GM20431 (cell line): ENCODE measurements at regions not wholly inside any gene's neighbourhood (a gene's known extent, or its start where the extent isn't known, plus 50 kb on each side); places are given as distances from the start of the nearest gene placed in this dataset.

Source experiments
- in situ Hi-C: fragments of 300-500 bp; cut with MseI, MboI; formaldehyde crosslinking; loops from one replicate; pipeline ENCODE4 v1.15.0; 2020; ENCODE audit warnings: low sequenced_read_pairs; ENCODE audit not compliant: unreplicated experiment

DNA sequence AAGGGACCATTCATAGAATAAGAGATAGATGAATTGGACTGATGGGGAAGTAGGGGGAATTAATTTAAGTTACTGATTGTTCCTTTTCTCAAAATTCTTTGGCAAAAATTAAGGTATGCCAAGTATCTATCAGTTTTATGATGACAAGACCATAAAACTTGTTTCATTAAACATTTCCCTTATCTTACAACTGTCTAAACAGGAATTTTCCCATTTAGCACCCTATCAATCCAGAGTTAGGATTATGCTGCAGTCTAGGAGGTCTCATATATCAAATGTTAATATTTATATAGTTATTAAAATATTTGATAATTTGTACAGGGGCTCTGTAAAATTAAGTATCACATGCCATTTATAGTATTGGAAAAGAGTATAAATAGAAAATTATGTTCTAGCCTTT is 51.5 kb upstream of the ARID1B start:
- in situ Hi-C loops: no loop called here

- in situ Hi-C loops: no loop called here
These were observed 56.2 kb upstream of the ARID1B start for GRCh38 chr6:156720691-156721685.

- in situ Hi-C loops: no loop called here
These were observed 57.2 kb upstream of the ARID1B start for GRCh38 chr6:156719720-156720563.

GRCh38 chr6:156719395-156719719 is 57.8 kb upstream of the ARID1B start:
- in situ Hi-C loops: no loop called here

GRCh38 chr6:156718647-156719394 is 58.4 kb upstream of the ARID1B start:
- in situ Hi-C loops: no loop called here

GRCh38 chr6:156717542-156717941 is 59.6 kb upstream of the ARID1B start:
- in situ Hi-C loops: no loop called here

DNA sequence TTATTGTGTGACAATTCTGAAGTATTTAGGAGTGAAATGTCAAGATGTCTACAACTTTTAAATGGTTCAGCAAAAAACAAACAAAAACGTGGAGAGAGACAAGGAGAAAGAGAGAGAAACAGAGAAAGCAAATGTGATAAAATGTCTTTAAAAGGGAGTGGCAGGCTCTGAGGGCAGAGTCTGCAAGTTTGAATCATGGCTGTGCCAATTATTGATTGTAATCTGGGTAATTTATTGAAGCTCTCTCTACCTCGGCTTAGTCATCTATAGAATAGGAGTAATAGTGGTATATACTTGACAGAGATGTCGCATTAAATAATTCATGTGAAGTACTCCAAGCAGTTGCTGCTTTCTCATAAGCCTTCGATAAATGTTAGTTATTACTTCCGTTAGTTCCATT is 61.3 kb upstream of the ARID1B start:
- in situ Hi-C loops: no loop called here

DNA sequence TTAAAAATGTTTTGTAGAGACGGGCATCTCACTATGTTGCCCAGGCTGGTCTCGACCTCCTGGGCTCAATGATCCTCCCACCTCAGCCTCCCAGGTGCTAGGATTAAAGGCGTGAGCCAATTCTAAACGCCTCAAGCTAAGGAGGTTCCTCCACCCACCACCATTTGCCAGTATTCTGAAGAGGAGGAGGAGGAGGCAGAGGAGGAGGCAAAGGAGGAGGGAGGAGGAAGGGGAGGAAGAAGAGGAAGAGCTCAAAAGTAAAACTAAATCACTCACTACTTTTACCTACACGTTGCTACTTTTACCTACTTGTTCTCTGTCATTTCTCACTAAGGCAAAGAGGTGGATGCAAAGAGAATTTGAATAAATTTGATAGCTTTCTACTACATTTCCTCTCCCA is 63.6 kb upstream of the ARID1B start:
- in situ Hi-C loops: no loop called here

DNA sequence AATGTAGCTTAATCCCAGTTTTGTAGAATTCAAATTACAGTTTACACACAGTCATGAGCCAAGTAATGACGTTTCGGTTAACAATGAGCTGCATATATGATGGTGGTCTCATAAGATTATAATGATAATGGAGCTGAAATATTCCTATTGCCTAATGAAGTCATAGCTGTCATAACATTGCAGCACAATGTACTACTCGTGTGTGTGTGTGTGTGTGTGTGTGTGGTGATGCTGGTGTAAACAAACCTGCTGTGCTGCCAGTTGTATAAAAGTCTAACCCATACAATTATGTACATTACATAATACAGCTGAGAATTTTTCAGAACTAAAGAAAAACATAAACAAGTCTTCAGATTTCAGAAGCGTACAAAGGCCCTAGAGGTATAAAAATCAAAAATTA is 66.7 kb upstream of the ARID1B start:
- in situ Hi-C loops: no loop called here

DNA sequence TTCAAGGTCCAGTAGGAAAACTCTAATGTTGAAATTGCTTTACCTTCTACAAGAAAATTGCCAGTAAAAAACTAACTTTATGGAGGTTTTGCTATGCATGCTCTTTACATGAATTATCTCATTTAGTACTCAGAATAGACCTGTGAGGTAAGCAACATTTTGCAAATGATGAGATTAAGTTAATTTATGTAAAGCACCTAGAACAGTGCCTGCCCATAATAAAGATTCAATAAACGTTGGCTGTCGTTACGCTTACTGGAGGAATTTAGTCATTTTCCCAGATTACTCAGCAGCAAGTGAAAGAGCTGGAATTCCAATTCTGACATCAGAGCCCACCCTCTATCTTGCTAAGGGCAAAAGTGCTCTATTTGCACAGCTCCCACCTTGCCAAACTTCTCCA is 69.4 kb upstream of the ARID1B start:
- in situ Hi-C loops: no loop called here

- in situ Hi-C loops: no loop called here
These were observed 73.5 kb upstream of the ARID1B start for GRCh38 chr6:156703719-156704118.

- in situ Hi-C loops: no loop called here
These were observed 75.2 kb upstream of the ARID1B start for GRCh38 chr6:156701966-156702365.

DNA sequence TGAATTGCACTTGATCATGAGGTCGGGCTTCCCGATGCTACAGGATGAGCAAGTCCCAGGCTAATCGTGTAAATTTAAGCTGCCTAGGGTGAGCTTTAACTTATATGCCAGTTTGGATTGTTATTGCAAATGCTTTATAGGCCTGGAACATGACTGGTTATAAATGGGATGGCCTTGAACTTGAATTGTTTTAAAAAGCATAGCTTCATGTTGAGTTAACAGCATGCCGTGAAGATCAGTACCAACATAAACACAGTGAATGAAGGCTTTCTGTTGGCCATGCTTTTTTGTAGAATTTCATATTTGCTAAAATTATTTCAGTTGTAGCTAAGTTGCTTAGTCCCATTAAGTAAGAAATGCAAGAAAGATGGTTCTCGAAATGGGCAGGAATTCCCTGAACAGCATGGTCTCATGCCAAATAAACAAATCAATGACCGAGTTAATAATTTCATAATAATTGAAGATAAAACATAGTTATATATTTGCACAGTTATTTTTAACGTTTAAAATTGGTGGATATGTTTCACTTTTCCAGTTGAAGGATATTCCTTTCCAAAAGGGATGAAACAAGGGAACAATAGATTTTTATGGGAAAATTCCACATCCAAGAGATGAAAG is 76.6 kb upstream of the ARID1B start:
- in situ Hi-C loops: no loop called here

DNA sequence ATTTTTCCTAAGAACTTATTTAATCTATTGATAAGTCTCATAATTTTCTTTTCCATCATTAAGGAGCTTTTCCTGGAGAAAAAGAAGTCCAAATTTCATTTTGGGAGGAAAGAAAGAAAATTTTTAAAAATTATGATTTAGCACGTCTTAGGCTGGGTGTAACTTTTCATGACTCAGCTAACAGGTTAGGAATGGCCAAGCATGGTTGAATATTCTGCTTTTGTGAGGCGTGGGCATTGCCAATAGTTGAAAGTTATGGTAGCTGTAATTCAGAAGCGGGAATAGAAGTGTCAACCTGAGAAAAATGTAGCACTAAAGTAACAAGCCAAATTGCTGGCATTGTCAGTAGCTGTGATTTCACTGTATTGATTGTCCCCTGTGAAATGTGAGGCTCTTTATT is 77.2 kb upstream of the ARID1B start:
- in situ Hi-C loops: no loop called here

DNA sequence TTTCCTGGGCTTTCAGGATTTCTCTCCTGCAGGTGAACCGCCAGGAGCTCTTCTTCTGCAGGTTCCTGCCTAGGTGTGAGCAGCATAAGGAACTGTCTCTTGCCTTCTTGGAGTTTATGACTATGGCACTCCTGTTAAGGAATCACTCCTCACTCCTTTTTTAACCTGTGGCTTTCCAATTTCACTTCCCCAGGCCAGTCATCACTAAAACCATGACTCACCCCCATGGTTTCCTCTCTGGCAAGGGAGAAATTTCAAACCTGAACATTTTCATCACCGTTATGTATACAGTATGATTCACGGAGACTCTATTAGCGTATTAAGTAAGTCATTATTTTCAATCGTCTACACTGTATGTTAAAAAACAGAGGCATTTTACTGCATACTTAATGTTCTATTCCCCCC is 78.2 kb upstream of the ARID1B start:
- in situ Hi-C loops: no loop called here

- in situ Hi-C loops: no loop called here
These were observed 78.8 kb upstream of the ARID1B start for GRCh38 chr6:156698239-156699016.

- in situ Hi-C loops: no loop called here
These were observed 79.8 kb upstream of the ARID1B start for GRCh38 chr6:156697225-156697830.

DNA sequence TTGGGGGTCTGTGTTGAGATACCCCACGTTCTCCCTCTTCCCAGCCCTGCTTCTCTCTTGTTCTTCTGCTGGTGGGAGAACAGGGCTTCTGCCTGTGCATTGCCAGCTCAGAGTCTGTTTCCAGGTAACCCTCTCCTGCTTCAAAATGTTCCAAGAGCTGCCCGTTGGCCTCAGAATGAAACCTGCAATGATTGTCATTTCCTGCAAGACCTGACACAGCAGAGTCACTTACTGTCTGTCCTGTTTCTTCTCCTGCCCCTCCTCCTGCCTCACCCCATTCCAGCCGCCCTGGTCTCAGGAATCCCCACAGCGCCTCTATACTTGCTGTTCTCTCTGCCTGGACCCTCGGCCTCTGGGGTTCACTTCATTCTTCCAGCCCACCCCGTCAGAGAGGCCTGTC is 81.4 kb upstream of the ARID1B start:
- in situ Hi-C loops: no loop called here

GRCh38 chr6:156694679-156695078 is 82.5 kb upstream of the ARID1B start:
- in situ Hi-C loops: no loop called here
